OCI-LY1 (cell line): ENCODE measurements at regions not wholly inside any gene's neighbourhood (a gene's known extent, or its start where the extent isn't known, plus 50 kb on each side); places are given as distances from the start of the nearest gene placed in this dataset.

Source experiments
- H2AFZ ChIP-seq: fragments of 200-600 bp; sonication (generic), shearing (Covaris generic); 2 replicates; pipeline ENCODE4 v1.6.0; 2014; ENCODE audit warnings: antibody characterized with exemption, mild to moderate bottlenecking, low read length
- H3F3A ChIP-seq: fragments of 200-600 bp; sonication (generic), shearing (Covaris generic); 2 replicates; pipeline ENCODE4 v1.6.0; 2014; ENCODE audit warnings: mild to moderate bottlenecking, antibody characterized with exemption, low read length, moderate library complexity; ENCODE audit not compliant: insufficient read depth
- H3K27ac ChIP-seq: fragments of 200-600 bp; sonication (generic); 2 replicates; pipeline ENCODE4 v1.5.1; 2014; ENCODE audit warnings: low read length, mixed run types, mild to moderate bottlenecking, low read depth; ENCODE audit not compliant: poor library complexity, severe bottlenecking
- H3K27me3 ChIP-seq: fragments of 200-600 bp; sonication (generic); 2 replicates; pipeline ENCODE4 v1.6.0; 2014; ENCODE audit warnings: antibody characterized with exemption, mild to moderate bottlenecking, low read length, moderate library complexity; ENCODE audit not compliant: insufficient read depth
- H3K36me3 ChIP-seq: fragments of 200-600 bp; sonication (generic); 2 replicates; pipeline ENCODE4 v1.6.1; 2014; ENCODE audit warnings: mild to moderate bottlenecking, antibody characterized with exemption, low read length, moderate library complexity, mixed read lengths; ENCODE audit not compliant: insufficient read depth
- H3K4me1 ChIP-seq: fragments of 200-600 bp; sonication (generic); 2 replicates; pipeline ENCODE4 v1.5.1; 2014; ENCODE audit warnings: mild to moderate bottlenecking, low read length, moderate library complexity; ENCODE audit not compliant: insufficient read depth, severe bottlenecking
- H3K4me2 ChIP-seq: fragments of 200-600 bp; sonication (generic), shearing (Covaris generic); 2 replicates; pipeline ENCODE4 v1.6.1; 2014; ENCODE audit warnings: low read length
- H3K4me3 ChIP-seq: fragments of 200-600 bp; sonication (generic); 2 replicates; pipeline ENCODE4 v1.5.1; 2014; ENCODE audit warnings: low read length, low read depth, mild to moderate bottlenecking, mixed read lengths; ENCODE audit not compliant: poor library complexity, severe bottlenecking
- H3K79me2 ChIP-seq: fragments of 200-600 bp; shearing (Covaris generic); 2 replicates; pipeline ENCODE4 v1.6.1; 2016; ENCODE audit warnings: mixed run types, low read length, mixed read lengths; ENCODE audit not compliant: insufficient read depth
- H3K9ac ChIP-seq: fragments of 200-600 bp; sonication (generic), shearing (Covaris generic); 2 replicates; pipeline ENCODE4 v1.6.1; 2014; ENCODE audit warnings: mild to moderate bottlenecking, low read length, mixed read lengths
- H3K9me2 ChIP-seq: fragments of 200-600 bp; sonication (generic), shearing (Covaris generic); 2 replicates; pipeline ENCODE4 v1.6.1; 2014; ENCODE audit warnings: low read depth, mild to moderate bottlenecking, low read length, mixed read lengths
- H3K9me3 ChIP-seq: fragments of 200-600 bp; shearing (Covaris generic); 2 replicates; pipeline ENCODE4 v1.6.1; 2014; ENCODE audit warnings: low read length, mixed read lengths
- H4K20me1 ChIP-seq: fragments of 200-600 bp; sonication (generic), shearing (Covaris generic); 2 replicates; pipeline ENCODE4 v1.6.0; 2016; ENCODE audit warnings: mild to moderate bottlenecking, low read length; ENCODE audit not compliant: insufficient read depth
- EZH2 ChIP-seq: fragments of 200-600 bp; sonication (generic), shearing (Covaris generic); IDR thresholded peaks from 2 replicates; pipeline ENCODE4 v1.8.0; 2017; ENCODE audit warnings: borderline replicate concordance, mixed run types, mild to moderate bottlenecking, antibody characterized with exemption, low read length, moderate library complexity, mixed read lengths
- TF ChIP-seq, protein P1 (sequence below): fragments of 200-600 bp; sonication (generic), shearing (Covaris generic); IDR thresholded peaks from 2 replicates; pipeline ENCODE4 v1.5.1; 2017; ENCODE audit warnings: mild to moderate bottlenecking, antibody characterized with exemption, low read length, moderate library complexity, mixed read lengths

DNA sequence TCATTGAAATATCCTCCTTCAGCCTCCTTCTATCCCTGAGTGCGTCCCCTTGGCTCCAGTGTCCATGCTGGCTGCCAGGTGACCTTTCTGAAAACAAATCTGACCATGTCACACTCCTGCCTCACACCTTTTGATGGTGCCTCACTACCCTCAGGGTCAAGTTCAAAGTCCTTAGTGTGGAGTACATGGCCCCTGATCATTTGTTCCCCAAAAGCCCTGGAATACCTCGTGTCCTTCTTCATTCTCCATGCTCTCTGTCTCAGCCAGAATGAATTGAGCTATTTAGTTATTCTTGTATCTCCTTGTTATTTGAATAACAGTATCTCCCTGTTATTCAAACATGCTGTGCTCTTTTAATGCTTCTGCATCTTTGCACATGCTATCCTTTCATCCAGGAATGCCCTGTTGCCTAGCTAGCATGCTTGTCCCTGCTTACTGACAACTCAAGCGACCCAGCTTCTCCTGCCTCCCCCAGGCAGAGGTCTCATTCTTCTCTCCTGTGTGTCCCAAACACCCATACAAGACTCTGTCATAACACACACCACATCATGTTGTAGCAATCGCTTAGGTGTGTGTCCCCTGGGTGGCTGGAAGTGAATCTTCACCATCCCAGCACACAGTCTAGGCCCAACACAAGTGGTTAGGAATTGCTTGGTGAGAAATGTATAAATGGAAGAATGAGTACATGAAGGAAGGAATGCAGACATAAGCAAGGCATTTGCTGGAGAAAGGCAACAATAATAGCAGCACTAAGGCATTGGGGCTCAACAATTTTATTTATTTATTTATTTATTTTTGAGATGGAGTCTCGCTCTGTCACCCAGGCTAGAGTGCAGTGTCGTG is 144.0 kb downstream of the DDX1 start:
- no peaks in the 10 kb centered on the region for H4K20me1 ChIP-seq
- H3K27me3 ChIP-seq: peaks cover 5% of the 10 kb centered on the region; the same call in 1 of the 2 replicates
- no peaks in the 10 kb centered on the region for H3K36me3 ChIP-seq
- no peak overlapping the region for H3K27ac ChIP-seq
- H3K9ac ChIP-seq: no peak overlapping the region
- H3K4me2 ChIP-seq: no peak overlapping the region
- no peaks in the 10 kb centered on the region for H3K4me1 ChIP-seq
- H3K79me2 ChIP-seq: no peaks in the 10 kb centered on the region
- H2AFZ ChIP-seq: no peak overlapping the region
- no peaks in the 10 kb centered on the region for H3F3A ChIP-seq
- TF ChIP-seq, protein P1, sequence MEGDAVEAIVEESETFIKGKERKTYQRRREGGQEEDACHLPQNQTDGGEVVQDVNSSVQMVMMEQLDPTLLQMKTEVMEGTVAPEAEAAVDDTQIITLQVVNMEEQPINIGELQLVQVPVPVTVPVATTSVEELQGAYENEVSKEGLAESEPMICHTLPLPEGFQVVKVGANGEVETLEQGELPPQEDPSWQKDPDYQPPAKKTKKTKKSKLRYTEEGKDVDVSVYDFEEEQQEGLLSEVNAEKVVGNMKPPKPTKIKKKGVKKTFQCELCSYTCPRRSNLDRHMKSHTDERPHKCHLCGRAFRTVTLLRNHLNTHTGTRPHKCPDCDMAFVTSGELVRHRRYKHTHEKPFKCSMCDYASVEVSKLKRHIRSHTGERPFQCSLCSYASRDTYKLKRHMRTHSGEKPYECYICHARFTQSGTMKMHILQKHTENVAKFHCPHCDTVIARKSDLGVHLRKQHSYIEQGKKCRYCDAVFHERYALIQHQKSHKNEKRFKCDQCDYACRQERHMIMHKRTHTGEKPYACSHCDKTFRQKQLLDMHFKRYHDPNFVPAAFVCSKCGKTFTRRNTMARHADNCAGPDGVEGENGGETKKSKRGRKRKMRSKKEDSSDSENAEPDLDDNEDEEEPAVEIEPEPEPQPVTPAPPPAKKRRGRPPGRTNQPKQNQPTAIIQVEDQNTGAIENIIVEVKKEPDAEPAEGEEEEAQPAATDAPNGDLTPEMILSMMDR: no peak
- TF ChIP-seq EZH2: no peak
- H3K9me2 ChIP-seq: no peaks in the 10 kb centered on the region
- no peak overlapping the region for H3K4me3 ChIP-seq
- no peaks in the 10 kb centered on the region for H3K9me3 ChIP-seq

DNA sequence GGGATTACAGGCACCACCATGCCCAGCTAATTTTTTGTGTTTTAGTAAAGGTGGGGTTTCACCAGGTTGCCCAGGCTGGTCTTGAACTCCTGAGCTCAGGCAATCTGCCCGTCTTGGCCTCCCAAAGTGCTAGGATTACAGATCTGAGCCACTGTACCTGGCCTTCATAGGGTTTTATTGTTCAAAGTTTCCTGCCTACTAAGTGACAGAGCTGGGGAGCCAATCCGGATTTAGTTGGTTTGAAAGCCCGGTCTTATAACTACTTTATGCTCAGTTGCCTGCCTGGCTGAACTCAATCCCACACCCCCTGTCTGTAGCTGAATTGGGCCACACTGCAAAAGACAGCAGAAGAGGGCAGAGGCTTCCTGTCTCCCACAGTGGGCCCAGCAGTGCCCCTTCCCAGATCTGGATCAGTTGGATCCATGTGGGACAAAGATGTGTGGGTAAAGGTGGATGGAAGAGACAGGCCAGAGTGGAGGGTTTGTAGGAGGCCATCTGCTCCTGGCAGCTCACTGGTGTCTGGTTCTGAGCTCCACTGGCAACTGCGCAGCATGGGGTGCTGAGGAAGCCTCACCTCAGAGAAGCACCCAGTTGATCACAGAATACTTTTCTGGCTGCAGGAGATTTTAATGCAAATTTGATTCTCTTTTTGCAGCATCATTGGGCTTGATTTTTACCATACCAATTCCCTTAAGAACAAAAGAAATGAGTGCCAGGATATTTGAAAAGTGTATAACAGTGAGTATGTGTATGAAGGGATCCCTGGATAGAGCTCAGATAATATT is 144.9 kb downstream of the DDX1 start:
- no peaks in the 10 kb centered on the region for H4K20me1 ChIP-seq
- no peak overlapping the region for H2AFZ ChIP-seq
- H3K4me3 ChIP-seq: no peak overlapping the region
- H3K36me3 ChIP-seq: no peaks in the 10 kb centered on the region
- no peaks in the 10 kb centered on the region for H3K79me2 ChIP-seq
- no peaks in the 10 kb centered on the region for H3K9me2 ChIP-seq
- H3K9me3 ChIP-seq: no peaks in the 10 kb centered on the region
- no peak overlapping the region for H3K9ac ChIP-seq
- peaks cover 5% of the 10 kb centered on the region; the same call in 1 of the 2 replicates for H3K27me3 ChIP-seq
- H3K27ac ChIP-seq: no peak overlapping the region
- no peaks in the 10 kb centered on the region for H3K4me1 ChIP-seq
- H3K4me2 ChIP-seq: no peak overlapping the region
- no peak for TF ChIP-seq EZH2
- TF ChIP-seq, protein P1: no peak
- H3F3A ChIP-seq: no peaks in the 10 kb centered on the region

DNA sequence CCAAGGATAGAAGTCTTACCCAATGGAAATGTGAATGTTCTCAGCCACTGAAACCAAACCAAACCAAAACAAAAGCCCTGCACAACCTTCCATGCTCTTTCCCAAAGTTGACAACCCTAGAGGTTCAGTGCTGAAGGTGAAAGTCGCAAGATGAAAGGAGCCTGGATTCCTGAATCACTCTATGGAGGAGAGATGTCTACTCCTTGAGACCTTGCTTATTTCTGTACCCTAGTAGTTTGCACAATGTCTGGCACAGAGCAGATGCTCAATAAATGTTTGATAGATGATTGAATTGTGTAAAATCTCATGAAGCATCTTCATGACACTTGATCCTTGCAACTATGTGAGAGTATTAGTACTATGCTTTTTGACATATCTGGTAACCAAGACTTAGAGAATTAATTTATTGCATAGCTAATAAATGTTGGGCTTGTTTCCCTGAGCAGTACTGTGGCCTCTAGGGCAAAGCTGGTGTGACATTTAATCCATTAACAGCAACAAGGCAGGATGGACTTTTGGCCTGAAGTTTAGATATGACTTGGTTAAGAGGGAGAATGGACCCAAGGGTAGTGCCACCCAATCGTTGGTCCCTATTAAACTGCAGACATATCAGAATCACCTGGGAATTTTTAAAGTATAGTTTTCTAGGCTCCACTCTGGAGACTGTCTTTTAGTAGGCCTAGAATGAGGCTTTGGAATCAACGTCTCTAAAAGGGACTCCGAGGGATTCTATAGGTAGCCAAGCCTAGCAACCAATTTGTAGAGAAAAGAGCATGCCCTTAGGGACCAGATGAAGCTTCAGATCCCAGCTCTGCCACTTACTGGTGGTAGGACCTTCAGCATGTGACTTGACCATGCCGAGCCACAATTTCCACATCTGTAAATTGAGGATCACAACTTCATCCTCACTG is 145.9 kb downstream of the DDX1 start:
- no peak overlapping the region for H3K27ac ChIP-seq
- H3K9me3 ChIP-seq: no peaks in the 10 kb centered on the region
- peaks cover 5% of the 10 kb centered on the region; the same call in 1 of the 2 replicates for H3K27me3 ChIP-seq
- H3K36me3 ChIP-seq: no peaks in the 10 kb centered on the region
- no peaks in the 10 kb centered on the region for H4K20me1 ChIP-seq
- H3K79me2 ChIP-seq: no peaks in the 10 kb centered on the region
- H3K9ac ChIP-seq: no peak overlapping the region
- TF ChIP-seq, protein P1: no peak
- TF ChIP-seq EZH2: no peak
- H3K4me2 ChIP-seq: no peak overlapping the region
- H3F3A ChIP-seq: no peaks in the 10 kb centered on the region
- H3K9me2 ChIP-seq: no peaks in the 10 kb centered on the region
- no peak overlapping the region for H2AFZ ChIP-seq
- no peaks in the 10 kb centered on the region for H3K4me1 ChIP-seq
- H3K4me3 ChIP-seq: no peak overlapping the region
